HG03135 (cell line): ENCODE measurements at regions not wholly inside any gene's neighbourhood (a gene's known extent, or its start where the extent isn't known, plus 50 kb on each side); places are given as distances from the start of the nearest gene placed in this dataset.

ENCODE experiments used
- ATAC-seq: cut with Tn5 transposase; IDR thresholded peaks from one replicate; pipeline ENCODE4 v1.9.1; 2021; ENCODE audit warnings: mild to moderate bottlenecking, moderate library complexity; ENCODE audit not compliant: unreplicated experiment

DNA sequence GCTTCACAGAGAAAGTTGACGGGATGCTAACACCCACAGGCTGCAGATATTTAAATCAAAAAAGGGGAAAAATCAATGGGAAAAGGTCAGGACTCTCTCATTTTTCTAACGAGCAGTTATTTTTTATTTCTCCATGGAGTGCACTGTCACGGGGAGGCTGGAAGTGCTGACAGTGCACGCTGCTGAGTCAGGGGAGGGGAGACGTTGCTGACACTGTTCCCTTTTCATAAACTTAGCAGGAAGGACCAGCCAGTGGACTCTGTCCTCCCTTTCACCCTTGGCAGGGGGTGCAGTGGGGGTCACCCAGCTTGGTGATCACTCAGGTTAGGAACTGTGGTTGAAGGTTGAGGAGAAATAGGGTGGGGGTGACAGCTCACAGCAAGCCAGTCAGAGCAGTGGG lies 65.6 kb upstream of the FUT8 start:
- ATAC-seq = no peak

DNA sequence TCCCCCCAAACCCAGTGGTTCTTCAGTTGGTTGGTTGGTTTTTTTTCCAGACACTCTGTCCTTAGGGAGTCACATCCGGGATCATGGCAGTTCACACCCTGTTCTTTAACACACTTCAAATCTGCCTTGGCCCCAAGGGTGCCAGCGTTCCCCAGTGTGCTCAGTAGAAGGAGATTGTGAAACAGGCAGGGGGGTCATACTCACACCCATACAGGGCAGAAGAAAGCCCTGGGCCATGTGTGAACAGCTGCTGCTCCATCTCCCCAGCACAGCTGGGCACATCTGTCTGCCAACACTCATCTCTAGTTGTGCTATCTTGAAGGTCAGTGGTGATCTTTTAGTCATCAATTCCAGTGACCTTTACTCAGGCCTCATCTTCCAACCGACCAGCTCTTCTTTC lies 64.4 kb upstream of the FUT8 start:
- no peak for ATAC-seq

DNA sequence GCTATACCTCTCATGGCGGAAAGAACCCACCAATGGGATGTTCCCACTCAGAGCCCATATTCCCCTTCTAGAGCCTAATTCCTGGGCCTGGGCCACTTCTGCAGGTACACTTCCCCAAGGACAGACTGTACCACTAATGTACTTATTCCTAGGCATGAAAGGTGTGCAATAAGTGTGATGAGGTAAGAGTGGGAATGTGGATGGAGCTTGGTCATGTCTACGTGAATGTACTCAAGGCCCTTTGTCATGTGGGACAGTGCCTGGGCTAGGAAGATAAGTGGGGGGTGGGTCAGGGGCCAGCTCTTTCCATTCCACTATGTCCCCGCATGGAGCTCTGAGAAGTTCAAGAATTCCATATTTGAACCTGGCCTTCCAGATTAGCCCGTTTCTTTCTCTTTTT lies 63.4 kb upstream of the FUT8 start:
- no peak for ATAC-seq

DNA sequence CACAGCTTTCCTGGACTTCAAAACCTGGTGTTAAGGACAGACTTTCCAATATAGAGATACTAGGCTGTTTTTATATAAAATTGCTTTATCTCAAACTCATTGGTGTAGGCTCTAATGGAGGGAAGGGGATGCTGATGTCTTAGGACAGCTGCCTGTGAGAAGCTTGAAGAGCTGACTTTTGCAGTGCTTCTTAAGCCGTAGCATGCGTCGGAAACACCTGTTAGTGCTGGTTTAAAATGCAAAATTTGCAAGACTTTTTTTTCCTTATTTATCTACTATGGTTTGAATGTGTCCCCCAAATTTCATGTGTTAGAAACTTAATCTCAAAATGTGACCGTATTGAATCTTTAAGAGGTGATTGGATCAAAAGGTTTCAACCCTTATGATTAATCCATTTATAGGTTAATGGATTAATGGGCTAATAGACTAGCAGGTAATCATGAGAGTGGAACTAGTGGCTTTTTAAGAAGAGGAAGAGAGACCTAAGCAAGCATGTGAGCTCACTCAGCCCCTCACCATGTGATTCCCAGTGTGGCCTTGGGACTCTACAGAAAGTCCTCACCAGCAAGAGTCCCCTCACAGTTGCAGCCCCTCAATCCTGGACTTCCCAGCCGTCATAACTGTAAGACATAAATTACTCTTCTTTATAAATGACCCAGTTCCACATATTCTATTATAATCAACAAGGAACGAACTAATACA lies 60.9 kb upstream of the FUT8 start:
- ATAC-seq = peak; percentile 44

DNA sequence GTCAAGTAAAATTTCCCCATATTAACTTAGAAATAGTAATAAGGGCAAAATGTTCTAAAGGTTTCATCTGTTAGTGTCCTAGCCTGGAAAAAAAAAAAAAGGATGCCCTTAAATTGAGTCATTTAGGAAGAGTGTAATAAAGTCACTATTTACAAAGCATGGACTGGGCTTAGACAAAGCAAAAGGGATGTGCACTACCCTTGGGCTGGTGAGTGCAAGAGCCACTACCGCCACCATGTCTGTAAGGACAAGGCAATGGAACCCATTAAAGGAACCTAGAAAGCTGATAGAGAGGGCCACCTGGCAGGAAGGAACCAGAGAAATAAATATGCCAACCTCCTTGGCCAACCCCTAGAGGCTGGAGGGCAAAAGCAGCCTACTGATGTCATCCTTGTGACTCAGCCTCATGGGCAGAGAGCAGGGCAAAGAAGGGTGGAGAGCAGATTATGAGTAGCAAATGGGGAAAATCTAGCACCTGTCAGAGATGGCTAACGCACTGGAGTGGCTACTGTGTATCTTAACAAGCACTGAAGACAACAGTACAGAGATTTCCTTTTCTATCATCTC lies 59.5 kb upstream of the FUT8 start:
- ATAC-seq = no peak

DNA sequence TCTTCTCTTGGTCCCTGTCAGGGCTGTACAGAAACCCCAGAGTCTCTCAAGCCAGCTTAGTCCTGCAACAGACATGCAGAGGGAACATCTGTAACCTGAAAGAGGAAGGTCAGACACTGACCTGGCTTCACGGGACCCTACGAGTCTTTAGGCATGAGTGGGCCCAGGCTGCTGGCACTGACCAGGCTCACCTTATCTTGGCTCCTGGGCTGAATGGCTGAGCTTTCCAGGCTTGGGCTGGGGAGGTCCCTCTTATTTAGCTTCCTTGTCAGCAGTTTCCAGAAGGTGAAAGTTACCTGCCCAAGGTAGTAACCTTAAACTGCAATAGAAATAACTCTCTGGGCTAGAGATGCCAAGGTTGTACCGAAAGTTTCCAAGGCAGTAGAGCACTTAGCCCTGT lies 58.4 kb upstream of the FUT8 start:
- ATAC-seq = no peak

DNA sequence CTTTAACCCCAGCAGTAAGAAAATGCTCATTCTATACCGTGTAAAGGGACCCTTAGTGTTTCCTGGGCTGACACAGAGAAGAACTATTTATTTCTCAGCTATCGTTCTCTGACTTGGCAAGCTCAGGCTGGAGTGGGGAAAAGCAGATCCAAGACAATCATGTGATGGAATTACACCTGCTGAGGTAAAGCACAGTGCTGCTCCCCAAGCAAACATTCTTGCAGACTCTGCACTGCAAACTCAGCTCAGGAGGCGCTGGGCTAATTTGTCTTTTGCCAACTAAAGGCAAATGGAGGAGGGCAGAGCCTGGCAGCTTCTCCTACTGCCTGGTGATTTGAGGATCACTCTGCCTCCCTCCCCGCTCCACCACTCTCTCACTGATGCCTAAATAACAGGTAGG lies 57.8 kb upstream of the FUT8 start:
- no peak for ATAC-seq

DNA sequence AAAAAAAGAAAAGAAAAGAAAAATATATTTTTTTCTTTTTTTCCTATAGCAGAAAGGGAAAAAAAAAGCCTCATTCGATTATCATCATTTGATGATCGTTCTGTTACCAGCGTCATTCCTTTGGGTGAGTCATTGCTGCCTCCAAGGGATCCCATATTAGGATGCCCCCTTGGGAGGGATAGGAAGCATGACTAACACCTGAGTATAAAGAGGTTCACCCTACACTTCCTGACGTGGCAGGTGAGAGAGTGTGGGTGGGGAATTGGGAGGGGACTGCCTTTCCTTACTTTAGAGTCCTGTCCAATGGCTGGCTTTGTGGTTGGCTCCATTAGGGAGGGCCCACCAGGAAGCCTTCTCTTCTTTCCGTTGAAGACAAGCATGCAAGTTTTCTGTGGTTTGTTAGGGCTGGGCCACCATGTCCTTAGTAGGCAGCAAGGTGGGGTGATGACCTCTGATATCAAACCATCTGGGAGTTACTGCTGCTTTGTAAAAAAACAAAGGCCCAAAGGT lies 56.1 kb upstream of the FUT8 start:
- no peak for ATAC-seq

DNA sequence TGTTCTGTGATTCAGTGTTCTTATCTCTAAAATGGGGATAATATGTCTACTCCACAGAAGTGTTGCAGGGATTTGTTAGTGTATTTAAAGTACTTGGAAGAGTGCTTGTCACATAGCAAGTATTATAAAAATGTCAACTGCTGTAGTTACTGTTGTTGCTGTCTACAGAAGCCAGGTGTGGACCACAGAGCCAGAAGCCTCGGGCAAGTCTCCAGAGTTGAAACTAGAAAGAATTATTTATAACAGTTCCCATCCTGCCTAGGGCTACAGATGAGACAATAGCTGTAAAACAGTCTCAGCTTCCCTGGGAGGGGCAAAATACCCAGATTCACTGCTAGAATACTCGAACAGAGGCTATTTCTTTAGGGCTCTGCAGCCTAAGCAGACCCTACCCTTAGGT lies 55.4 kb upstream of the FUT8 start:
- ATAC-seq = no peak

DNA sequence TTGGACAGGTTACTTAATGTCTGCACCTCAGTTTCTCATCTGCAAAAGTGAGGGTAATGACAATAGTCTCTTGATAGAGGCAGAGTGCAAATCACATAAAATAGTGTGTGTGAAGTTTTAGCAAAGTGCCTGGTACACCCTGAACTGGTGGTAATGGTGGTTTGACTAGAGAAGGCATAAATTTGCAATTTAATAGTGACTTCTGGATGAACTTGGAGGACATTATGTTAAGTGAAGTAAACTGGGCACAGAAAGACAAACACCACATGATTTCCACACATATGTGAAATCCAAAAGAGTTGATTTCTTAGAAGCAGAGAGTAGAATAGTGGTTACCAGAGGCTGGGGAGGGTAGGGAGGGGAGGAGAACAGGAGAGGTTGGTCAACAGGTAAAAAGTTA lies 54.8 kb upstream of the FUT8 start:
- ATAC-seq = no peak

DNA sequence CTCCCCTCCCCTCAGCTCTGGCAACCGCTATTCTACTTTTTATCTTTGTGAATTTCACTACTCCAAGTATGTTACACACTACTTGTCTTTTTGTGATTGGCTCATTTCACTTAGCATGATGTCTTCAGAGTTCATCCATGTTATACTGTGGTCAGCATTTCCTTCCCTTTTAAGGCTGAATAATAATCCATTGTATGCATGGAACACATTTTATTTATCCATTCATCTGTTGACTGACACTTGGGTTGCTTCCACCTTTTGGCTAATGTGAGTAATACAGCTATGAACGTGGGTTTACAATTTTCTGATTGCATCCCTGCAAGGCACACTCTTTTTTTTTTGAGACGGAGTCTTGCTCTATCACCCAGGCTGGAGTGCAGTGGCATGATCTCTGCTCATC lies 53.0 kb upstream of the FUT8 start:
- ATAC-seq = no peak

DNA sequence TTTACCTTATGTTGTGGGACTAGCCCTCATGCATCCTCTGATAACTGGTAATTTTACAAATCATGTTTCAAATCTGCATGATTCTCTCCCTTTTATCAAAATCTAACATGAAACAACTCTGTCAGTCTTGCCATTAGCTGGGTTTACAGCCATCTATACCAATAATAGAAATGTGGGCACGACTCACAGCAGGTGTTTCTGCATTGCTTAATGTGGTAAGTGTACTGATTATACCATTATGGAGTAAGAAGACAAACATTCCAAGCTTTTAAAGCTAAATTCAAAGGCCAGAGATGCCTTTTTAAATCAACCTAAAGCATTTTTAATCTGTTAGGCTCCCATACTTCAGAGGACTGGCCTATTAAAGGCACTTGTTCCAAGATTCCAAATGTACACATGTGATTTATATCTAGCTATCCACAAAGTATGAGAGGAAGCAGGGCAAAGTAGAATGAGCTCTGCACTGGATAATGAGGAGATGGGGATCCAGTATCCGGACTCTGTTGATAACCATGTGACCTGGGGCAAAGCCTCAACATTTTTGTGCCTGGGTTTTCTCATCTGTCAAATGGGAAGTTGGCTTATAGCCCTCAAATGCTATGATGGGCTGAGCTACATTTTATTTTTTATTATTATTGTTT lies 52.3 kb upstream of the FUT8 start:
- ATAC-seq = no peak

DNA sequence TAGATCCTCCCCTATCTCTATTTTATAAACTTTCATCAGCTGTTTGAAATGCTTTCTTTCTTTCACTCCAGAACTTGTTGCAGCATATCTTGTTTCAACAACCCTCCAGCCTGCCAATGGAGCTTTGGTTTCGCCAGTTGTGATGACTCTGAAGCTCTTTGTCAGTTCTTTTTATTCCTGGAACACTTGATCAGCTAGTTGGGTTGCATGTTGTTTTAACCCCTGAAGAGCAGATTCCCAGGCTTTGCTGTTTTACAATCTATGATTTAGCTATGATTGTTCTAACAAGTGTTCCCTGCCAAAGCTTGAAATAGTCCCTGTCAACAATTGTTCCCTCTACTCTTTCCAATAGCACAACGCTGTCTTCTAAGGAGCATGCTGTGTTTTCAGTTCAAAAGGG lies 50.6 kb upstream of the FUT8 start:
- no peak for ATAC-seq
